ENCODE measurements at regions not wholly inside any gene's neighbourhood (a gene's known extent, or its start where the extent isn't known, plus 50 kb on each side); places are given as distances from the start of the nearest gene placed in this dataset.

DNA sequence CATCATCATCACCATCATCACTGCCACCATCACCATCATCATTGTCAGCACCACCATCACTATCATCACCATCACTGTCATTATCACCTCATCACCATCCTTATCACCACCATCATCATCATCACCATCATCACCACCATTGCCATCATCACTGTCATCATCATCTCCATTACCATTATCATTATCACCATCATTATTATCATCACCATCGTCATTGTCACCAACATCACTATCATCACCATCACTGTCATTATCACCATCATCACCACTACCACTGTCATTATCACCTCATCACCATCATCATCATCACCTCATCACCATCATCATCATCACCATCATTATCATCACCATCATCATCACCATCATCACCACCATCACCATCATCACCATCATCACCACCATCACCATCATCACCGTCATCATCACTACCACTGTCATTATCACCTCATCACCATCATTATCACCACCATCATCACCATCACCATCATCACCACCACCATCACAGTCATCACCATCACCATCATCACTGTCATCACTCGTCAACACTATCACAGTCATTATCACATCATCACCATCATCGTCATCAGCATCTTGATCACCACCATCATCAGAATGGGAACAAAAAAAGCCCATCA, 191.1 kb downstream of the TTLL2 start:
- peaks cover 9% of the 10 kb centered on the region for H3K27me3 Mint-ChIP-seq
- H3K9me3 Mint-ChIP-seq: no peaks in the 10 kb centered on the region

DNA sequence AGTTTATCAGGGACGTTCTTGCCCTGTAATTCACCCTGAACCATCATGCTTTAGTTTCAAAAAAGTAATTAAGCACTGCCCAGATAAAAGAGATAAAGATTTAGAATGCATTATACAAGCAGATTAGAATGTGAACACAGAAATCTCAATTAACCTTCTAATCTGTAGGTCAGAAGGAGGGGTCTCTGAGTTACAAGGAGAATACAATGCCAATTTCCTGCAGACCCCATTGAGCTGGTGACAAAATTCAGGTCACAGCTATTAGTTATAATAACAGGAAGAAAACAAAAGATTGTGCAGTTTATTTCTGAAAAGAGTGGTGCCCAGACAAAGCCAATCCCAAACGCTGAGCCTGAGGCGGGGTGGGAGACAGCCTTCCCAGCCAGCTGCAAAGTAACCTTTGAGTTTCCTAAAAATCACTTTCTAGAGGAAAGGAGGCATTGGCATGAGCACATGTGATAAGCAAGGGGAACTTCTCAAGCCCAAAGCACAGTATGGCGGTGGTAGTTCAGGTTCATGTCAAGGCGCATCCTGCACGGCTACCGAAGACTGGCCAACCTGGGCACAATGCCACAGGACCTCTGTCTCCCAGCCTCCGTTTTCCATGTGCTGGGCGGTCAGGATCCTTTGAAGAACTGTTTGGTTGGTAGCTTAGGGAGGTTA, 192.5 kb downstream of the TTLL2 start:
- H3K27ac Mint-ChIP-seq: no peak overlapping the region
- ATAC-seq: no peak
- no peaks in the 10 kb centered on the region for H3K36me3 Mint-ChIP-seq
- no peaks in the 10 kb centered on the region for H3K4me1 Mint-ChIP-seq
- H3K27me3 Mint-ChIP-seq: peaks cover 10% of the 10 kb centered on the region
- H3K4me3 Mint-ChIP-seq: no peak overlapping the region
- no peaks in the 10 kb centered on the region for H3K9me3 Mint-ChIP-seq

More for the DNA sequence above, 191.1 kb downstream of the TTLL2 start:
- Mint-ChIP-seq H3K4me3 (no peak overlapping the region), H3K27ac (no peak overlapping the region), H3K36me3 (no peaks in the 10 kb centered on the region), H3K4me1 (no peaks in the 10 kb centered on the region)
- ATAC-seq: no peak

DNA sequence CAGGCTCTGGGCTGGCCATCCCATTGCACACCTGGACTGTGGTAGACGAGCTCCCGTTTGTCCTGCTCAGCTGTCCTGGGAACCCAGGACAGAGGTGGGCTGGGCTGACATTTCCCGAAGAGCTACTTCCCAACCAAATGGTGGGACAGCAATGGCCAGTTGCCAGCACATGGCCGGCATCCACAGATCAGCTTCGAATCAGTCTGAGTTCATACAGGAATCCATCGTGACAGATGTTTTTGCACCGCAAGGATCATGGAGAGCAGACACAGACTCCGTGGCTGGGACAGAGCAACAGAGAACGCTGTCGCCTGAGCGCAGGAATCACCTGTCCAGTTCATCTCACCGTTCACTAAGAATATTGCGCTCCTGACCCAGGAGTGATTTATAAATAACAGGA, 198.5 kb downstream of the TTLL2 start:
- Mint-ChIP-seq H3K27me3 (peaks cover 23% of the 10 kb centered on the region), H3K9me3 (no peaks in the 10 kb centered on the region), H3K4me1 (peaks cover 7% of the 10 kb centered on the region), H3K36me3 (no peaks in the 10 kb centered on the region), H3K4me3 (no peak overlapping the region), H3K27ac (no peak overlapping the region)
- no peak for ATAC-seq

DNA sequence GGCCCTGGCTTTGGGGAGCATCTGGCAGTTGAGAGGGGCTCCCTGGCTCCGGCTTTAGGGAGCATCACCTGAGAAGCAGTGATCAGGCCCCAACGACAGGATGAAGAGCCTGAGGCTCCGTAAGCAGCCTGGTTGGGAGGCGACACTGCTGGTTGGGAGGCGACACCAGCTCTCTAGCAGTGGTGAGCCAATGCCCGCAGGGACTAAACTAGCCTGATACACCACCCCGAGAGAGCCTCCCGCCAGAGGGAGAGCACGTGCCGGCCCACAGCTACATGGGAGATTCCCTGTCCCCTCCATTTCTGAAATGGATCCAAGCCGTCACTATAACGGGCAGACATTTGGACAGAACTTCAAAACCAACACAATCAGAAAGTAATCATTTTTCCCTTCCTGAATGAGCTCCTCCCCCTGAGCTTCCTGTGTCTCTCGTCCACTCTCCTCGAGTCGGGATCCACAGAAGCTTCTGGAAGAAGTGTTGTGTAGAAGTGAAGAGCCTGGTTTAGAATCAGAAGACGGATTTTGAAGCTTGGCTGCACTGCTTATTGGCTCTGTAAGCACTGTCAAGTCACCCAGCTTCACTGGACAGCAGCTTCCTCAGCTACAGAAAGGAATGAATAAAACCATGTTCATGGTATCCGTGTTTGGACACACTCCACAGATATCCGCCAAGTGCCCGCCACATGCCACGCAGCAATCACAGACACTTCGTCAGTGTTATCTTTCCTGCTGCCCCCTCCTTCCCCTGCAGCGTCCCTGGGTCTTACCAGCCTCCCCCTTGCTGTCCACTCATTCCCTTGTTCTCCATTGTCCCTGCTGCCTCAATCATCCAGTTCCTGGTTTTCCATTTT, 199.6 kb downstream of the TTLL2 start:
- Mint-ChIP-seq H3K27ac (no peak overlapping the region), H3K36me3 (no peaks in the 10 kb centered on the region), H3K4me1 (peaks cover 10% of the 10 kb centered on the region), H3K27me3 (peaks cover 31% of the 10 kb centered on the region), H3K4me3 (no peak overlapping the region), H3K9me3 (no peaks in the 10 kb centered on the region)
- ATAC-seq: no peak

DNA sequence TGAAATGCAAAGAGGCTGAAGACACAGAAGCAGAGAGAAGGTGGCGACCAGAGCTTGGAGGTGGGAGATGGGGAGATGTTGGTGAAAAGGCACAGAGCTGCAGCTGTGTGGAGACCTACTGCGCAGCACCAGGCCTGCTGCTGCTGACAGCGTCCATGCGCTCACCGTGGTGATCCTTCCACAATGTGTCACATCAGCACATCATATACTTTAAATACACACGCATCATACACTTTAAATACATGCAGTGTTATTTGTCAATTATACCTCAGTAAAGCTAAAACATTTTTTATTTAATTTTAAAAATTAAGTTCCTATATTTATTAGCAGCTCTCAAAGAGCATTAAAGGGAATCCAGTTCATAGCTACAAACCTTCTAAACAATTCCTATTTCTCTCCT, 200.9 kb downstream of the TTLL2 start:
- no peak overlapping the region for H3K27ac Mint-ChIP-seq
- no peaks in the 10 kb centered on the region for H3K9me3 Mint-ChIP-seq
- no peak for ATAC-seq
- H3K27me3 Mint-ChIP-seq: peaks cover 39% of the 10 kb centered on the region
- no peaks in the 10 kb centered on the region for H3K36me3 Mint-ChIP-seq
- peaks cover 10% of the 10 kb centered on the region for H3K4me1 Mint-ChIP-seq
- H3K4me3 Mint-ChIP-seq: no peak overlapping the region

DNA sequence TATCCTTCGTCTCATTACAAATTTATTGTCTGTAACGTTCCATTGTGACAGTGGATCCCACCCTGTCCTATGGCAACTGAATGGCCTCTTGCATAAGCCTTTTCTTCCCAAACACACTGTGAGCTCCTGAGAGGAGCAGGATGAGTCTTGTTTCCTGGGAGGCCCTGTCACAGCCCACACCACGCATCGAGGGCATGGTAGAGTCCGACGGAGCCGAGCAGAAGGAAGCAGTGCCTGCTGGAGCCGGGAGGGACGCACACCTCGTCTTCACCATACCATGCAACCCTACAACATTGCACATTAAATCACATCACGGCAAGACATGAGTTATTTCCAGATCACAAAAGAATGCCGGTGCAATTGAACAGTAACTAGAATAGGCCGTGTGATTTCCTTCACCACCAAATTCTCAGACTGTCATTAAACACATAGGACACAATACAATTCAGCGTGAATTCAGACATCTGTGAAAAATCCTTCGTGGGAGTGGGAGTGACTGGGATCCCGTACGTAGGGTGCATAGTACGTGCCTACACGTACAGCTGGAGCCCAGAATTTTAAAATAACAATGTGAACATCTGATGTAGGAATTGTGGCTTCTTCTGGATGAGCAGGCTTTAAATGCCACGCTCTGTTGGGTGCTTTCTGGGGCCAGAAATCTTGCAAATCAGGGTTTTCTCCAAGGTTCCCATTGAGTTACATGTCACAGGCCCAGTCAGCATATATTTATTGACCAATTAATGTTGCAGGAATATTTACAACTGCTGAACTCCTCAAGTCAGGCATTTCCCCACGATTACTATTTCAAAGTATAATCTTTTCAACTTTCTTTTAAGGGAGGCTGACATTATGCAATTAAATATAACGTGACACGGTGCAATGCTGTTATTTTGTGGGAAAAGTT, 201.8 kb downstream of the TTLL2 start:
- Mint-ChIP-seq H3K36me3 (no peaks in the 10 kb centered on the region), H3K4me1 (peaks cover 10% of the 10 kb centered on the region), H3K4me3 (no peak overlapping the region), H3K9me3 (no peaks in the 10 kb centered on the region), H3K27ac (no peak overlapping the region), H3K27me3 (peaks cover 49% of the 10 kb centered on the region)
- ATAC-seq: no peak

DNA sequence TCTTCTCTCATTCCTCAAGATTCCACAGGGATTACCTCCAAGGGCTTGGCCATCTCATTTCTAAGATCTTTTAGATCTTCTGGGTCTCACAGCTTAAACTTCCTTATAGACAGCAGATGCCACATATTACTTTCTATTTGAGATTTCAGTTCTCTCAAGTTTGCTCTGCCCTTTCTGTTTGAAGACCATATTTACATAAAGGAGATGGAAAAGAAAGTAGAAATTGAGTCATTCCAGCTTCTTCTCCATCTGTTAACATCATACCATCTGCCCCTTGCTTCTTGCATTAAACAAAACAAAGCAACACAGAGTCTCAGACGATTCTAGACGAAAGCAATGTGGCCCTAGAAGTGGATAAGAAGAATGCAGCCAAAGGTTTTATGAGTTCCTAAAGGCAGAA, 203.4 kb downstream of the TTLL2 start:
- Mint-ChIP-seq H3K4me3 (no peak overlapping the region), H3K36me3 (no peaks in the 10 kb centered on the region), H3K27me3 (peaks cover 52% of the 10 kb centered on the region), H3K27ac (no peak overlapping the region), H3K9me3 (no peaks in the 10 kb centered on the region), H3K4me1 (peaks cover 10% of the 10 kb centered on the region)
- ATAC-seq: peak; percentile 54

DNA sequence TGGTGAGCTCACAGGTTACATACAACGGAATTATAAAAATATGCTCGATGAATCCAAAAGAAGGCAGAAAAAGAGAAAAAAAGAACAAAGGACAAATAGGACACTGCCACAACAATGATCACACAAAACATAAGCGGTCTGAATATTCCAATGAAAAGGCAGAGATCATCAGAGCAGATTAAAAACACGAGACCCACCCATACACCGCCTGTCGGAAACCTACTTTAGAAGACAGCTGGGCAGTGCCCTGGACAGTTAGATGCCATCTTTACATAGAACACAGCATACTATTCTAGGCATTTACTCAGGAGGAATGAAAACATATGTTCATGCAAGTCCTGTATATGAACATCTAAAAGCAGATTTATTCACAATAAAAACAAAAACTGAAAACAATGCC, 204.1 kb downstream of the TTLL2 start:
- Mint-ChIP-seq H3K9me3 (no peaks in the 10 kb centered on the region), H3K27ac (no peak overlapping the region), H3K4me1 (peaks cover 10% of the 10 kb centered on the region), H3K4me3 (no peak overlapping the region), H3K27me3 (peaks cover 44% of the 10 kb centered on the region), H3K36me3 (no peaks in the 10 kb centered on the region)
- ATAC-seq: no peak

DNA sequence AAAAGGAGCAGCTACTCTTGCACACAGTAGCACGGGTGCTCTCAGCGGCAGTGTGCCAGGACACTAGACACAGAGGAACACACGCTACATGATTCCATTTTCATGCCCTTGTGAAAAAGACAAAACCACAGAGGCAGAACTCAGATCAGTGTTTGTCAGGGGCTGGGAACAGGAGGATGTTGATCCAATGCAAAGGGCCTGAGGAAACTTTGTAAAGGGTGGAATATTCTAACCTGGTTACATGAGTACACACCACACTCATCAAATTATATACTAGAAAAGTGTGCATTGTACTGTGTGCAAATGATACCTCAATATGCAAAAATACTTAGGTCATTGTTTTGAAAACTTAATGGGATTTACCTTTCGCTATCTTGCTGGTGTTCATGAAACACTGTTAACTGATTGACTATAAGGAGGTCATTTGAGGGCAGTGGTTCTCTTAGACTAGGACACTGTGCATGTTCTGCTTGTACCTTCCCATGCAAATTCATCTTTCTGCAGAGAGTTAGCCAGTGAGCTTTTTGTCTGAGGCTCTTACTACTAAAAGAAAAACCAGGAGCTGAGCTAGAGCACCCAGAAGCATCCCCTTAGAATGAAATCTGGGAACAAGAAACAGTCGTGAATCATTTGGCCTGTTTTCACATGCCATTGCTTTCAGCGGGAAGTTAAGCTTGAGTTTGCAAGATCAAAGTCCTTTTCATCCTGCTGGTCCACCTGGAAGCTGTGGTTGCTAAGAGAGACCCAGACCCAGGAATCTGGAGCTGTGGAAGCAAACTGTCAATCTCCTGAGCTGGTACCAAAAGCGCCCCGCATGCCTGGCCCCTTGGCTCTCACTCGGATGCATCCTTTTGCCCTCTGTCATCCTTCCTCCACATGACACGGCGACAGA, 204.8 kb downstream of the TTLL2 start:
- Mint-ChIP-seq H3K9me3 (no peaks in the 10 kb centered on the region), H3K27ac (no peak overlapping the region), H3K4me1 (peaks cover 10% of the 10 kb centered on the region), H3K27me3 (peaks cover 41% of the 10 kb centered on the region), H3K36me3 (no peaks in the 10 kb centered on the region), H3K4me3 (no peak overlapping the region)
- ATAC-seq: no peak

DNA sequence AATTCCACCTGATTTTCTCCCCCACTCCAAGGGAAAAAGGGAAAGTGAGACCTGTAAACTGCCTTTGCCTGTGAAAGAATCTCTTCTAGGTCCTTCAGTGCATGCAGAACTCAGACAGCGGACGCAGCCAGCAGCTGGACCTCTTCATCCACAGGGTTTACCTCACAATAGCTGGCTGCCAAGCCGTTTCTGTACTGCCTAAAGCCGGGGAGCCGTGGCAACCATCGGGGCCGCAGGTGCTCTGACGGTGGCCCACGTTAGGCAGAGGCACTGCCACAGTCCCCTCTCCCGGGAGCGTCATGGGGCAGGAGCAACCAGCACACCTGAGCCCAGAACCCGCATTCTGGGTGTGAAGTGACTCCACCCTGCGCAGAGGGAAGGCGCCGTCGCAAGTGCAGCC, 206.1 kb downstream of the TTLL2 start:
- Mint-ChIP-seq H3K27ac (no peak overlapping the region), H3K4me3 (no peak overlapping the region), H3K36me3 (no peaks in the 10 kb centered on the region), H3K9me3 (no peaks in the 10 kb centered on the region), H3K4me1 (peaks cover 10% of the 10 kb centered on the region), H3K27me3 (peaks cover 41% of the 10 kb centered on the region)
- ATAC-seq: no peak

DNA sequence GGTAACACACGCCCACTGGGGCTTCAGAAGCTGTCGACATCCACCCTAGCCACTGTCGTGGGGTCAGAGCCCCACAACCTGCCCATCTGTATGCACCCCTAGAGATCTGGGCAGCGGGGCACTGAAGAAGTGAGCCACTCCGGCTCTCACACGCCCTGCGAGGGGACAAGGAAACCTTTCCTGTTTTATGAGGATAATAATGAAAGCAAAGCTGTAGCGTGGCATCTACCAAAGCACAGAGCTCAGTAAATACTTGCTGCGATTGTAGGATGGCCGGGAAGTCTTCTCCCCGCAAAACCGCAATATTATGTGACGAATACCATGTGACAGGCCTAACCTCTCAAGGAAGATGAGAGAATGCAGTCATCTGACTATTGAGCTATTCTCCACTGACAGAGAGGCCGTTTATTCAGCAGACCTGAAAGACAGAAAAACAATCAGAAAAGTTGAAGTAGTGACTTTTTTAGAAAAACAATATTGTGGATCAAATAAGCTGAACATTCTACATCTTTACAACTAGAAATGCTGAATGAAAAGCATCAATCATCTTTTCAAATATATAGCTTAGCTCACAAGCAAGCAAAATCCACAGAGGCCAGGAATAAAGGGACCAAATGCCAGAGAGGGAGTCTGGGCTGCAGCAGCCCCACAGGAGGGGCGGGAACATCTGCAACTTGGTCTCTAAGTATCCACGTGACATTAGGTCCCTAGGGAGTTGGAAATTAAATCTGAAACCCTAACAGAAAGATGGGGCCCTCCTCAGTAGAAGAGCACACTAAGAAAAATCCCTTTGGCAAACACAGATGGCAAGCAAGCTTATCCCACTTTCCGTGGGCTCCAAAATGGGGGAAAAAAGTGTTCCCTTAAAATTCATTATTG, 207.8 kb downstream of the TTLL2 start:
- Mint-ChIP-seq H3K36me3 (no peaks in the 10 kb centered on the region), H3K4me1 (peaks cover 10% of the 10 kb centered on the region), H3K27ac (no peak overlapping the region), H3K9me3 (no peaks in the 10 kb centered on the region), H3K4me3 (no peak overlapping the region), H3K27me3 (peaks cover 41% of the 10 kb centered on the region)
- no peak for ATAC-seq

DNA sequence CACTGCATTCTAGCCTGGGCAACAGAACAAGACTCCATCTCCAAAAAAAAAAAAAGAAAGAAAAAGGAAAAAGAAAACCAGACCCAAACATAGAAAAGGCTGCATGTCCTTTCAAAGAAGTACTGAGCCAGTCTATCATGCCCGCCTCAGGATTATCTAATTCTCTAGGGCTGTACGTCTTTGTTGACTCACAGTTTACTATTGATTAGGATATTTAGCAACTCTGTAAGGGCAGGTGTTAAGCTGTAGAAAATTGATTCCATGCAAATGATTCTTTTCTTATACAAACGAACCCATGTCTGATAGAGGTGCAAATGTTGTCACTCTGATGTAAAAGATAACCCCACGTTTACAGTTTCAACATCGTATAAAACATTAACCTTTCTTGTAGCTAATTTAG, 209.0 kb downstream of the TTLL2 start:
- H3K27me3 Mint-ChIP-seq: peaks cover 34% of the 10 kb centered on the region
- no peak for ATAC-seq
- no peaks in the 10 kb centered on the region for H3K9me3 Mint-ChIP-seq

DNA sequence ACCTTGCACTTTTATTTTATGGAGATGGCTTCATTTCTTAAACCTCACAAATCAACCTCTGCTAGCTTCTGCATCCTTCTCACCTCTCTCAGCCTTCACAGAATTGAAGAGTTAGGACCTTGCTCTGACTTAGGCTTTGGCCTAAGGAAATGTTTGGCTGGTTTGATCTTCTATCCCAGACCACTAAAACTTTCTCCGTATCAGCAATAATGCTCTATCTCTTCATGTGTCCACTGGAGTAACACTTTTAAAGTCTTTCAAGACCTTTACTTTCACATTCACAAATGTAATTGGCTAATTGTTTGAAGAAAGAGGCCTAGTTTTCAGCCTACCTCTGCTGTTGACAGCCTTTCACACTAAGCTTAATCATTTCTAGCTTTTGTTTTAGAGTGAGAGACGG, 212.9 kb downstream of the TTLL2 start:
- Mint-ChIP-seq H3K4me1 (no peaks in the 10 kb centered on the region), H3K36me3 (no peaks in the 10 kb centered on the region), H3K9me3 (peaks cover 8% of the 10 kb centered on the region), H3K27me3 (peaks cover 14% of the 10 kb centered on the region), H3K27ac (no peak overlapping the region), H3K4me3 (no peak overlapping the region)
- ATAC-seq: no peak

More for the DNA sequence above, 209.0 kb downstream of the TTLL2 start:
- no peaks in the 10 kb centered on the region for H3K36me3 Mint-ChIP-seq
- no peaks in the 10 kb centered on the region for H3K4me1 Mint-ChIP-seq
- H3K4me3 Mint-ChIP-seq: no peak overlapping the region
- no peak overlapping the region for H3K27ac Mint-ChIP-seq

Data from stimulated activated memory B cell treated with anti-CD40 and anti-IgM and Interleukin-4, amounts not matched to agents 10 μg/mL and 1 μg/mL and 100 μg/mL, for 72 hours (primary cell).